ENCODE measurements at regions not wholly inside any gene's neighbourhood (a gene's known extent, or its start where the extent isn't known, plus 50 kb on each side); places are given as distances from the start of the nearest gene placed in this dataset.
A peak's percentile ranks its signal among the peaks of the same experiment; 100 is the strongest.
"Not testable (repeated sequence)": the region's sequence is repeated elsewhere in the genome, so short reads cannot be mapped to it uniquely, and the experiment has no call there.

DNA sequence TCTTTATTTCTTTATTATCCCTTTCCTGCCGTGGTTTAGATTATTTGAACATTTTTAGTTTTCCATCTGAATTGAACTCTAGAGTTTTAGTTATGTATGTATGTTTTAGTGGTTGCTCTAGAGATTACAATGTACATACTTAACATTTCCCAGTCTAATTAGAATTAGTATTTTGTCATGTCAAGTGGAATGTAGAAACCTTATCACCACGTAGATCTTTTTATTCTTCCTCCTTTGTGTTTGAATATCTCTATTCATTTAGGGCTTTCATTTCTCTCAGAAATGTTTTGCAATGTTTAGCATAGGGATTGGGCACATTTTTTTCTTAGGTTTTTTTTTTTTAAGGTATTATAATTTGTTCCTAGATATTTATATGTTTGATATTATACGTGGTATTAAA lies 73.1 kb upstream of the EZR start:
- Histone ChIP-seq H3K9ac (no peak overlapping the region), H3K79me2 (ENCODE audit: insufficient read depth) (no peaks in the 10 kb centered on the region), H3K27me3 (ENCODE audit: insufficient read depth) (no peaks in the 10 kb centered on the region), H3K36me3 (replicated peaks in 1 of 2; ENCODE audit: control insufficient read depth in 1 of 2, insufficient read depth in 2 of 2, low read length in 1 of 2) (no peaks in the 10 kb centered on the region), H4K20me1 (ENCODE audit: insufficient read depth) (no peaks in the 10 kb centered on the region), H3K4me3 (ENCODE audit: low read depth in 2 of 2, low read length in 1 of 2) (no peak overlapping the region), H3F3A (replicated peaks; ENCODE audit: insufficient read depth) (no peaks in the 10 kb centered on the region), H3K27ac (ENCODE audit: low read depth in 2 of 2, low read length in 1 of 2) (no peak overlapping the region), H2AFZ (ENCODE audit: low read depth) (no peak overlapping the region; the same call in 1 of the 2 replicates), H3K9me3 (no peaks in the 10 kb centered on the region), H3K4me1 (ENCODE audit: control insufficient read depth in 1 of 2, insufficient read depth in 2 of 2, low read depth in 1 of 2, low read length in 1 of 2) (no peaks in the 10 kb centered on the region), H3K4me2 (no peak overlapping the region), H3K9me2 (no peaks in the 10 kb centered on the region)
- DNase-seq = no peak
- ChIA-PET CTCF (no interaction called here), POLR2A (no interaction called here)
- no peak for TF ChIP-seq EP300 (IDR thresholded peaks at IDR 0.05; ENCODE audit: borderline replicate concordance in 1 of 2, low read depth in 1 of 2, low read length in 1 of 2)
- no peak for TF ChIP-seq MEF2A (IDR thresholded peaks at IDR 0.05; ENCODE audit: borderline replicate concordance, low read depth)
- no peak for TF ChIP-seq NRF1 (IDR thresholded peaks at IDR 0.05; ENCODE audit: low read depth, low read length)
- WGBS (ENCODE audit: low lambda C conversion rate) = 76% methylated on average over 3 of the region's 3 CpGs

DNA sequence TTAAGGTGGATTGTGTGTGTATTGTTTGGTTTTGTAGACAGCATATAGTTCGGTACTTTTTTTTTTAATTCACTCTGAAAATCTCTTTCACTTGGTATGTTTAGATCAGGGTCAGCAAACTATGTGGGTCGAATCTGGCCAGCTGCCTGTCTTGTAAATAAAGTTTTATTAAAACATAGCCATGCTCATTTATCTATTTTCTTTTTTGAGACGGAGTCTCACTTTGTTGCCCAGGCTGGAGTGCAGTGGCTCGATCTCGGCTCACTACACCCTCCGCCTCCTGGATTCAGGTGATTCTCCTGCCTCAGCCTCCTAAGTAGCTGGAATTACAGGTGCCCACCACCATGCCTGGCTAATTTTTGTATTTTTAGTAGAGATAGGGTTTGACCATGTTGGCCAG lies 72.4 kb upstream of the EZR start:
- H3K27ac ChIP-seq (ENCODE audit: low read depth in 2 of 2, low read length in 1 of 2); H3F3A ChIP-seq (replicated peaks; ENCODE audit: insufficient read depth); H3K36me3 ChIP-seq (replicated peaks in 1 of 2; ENCODE audit: control insufficient read depth in 1 of 2, insufficient read depth in 2 of 2, low read length in 1 of 2); H3K9ac ChIP-seq; DNase-seq; H3K9me2 ChIP-seq; H3K9me3 ChIP-seq; H3K4me2 ChIP-seq; H3K79me2 ChIP-seq (ENCODE audit: insufficient read depth); H3K27me3 ChIP-seq (ENCODE audit: insufficient read depth); POLR2A ChIA-PET; H4K20me1 ChIP-seq (ENCODE audit: insufficient read depth); H3K4me3 ChIP-seq (ENCODE audit: low read depth in 2 of 2, low read length in 1 of 2); H3K4me1 ChIP-seq (ENCODE audit: control insufficient read depth in 1 of 2, insufficient read depth in 2 of 2, low read depth in 1 of 2, low read length in 1 of 2): not testable (repeated sequence)
- CTCF ChIA-PET = interaction anchor here (1.4 kb wide), 1 partner anchor 17 kb away, joined by 3 read pairs; no protein-coding TSS in a partner anchor
- WGBS (ENCODE audit: low lambda C conversion rate) = 94% methylated on average over 6 of the region's 6 CpGs
- 0 out of 2 replicates have a peak overlapping the region, but pooled peaks have one; percentile 24 for H2AFZ ChIP-seq (ENCODE audit: low read depth)

DNA sequence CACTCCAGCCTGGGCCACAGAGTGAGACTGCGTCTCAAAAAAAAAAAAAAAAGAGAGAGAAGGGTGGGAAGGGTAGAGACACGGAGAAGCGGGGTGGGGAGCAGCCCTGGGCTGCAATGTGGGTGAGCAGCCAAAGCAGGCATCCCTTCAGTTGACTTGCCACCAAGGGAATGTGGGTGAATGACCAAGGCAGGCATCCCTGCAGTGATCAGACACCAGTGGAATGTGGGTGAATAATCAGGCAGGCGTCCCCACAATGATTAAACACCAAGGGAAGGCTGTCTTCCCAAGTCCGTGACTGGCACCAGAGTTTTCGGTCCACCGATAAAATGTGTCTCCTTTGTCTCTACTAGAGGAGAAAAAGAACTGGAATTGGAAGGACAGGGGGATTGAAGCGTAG lies 69.0 kb upstream of the EZR start:
- CTCF ChIA-PET; H3K4me2 ChIP-seq; H3K27me3 ChIP-seq (ENCODE audit: insufficient read depth); H3K4me1 ChIP-seq (ENCODE audit: control insufficient read depth in 1 of 2, insufficient read depth in 2 of 2, low read depth in 1 of 2, low read length in 1 of 2); H3K4me3 ChIP-seq (ENCODE audit: low read depth in 2 of 2, low read length in 1 of 2); H3K9me3 ChIP-seq; H3F3A ChIP-seq (replicated peaks; ENCODE audit: insufficient read depth); H3K79me2 ChIP-seq (ENCODE audit: insufficient read depth); H3K9ac ChIP-seq; H3K9me2 ChIP-seq; H3K27ac ChIP-seq (ENCODE audit: low read depth in 2 of 2, low read length in 1 of 2); H4K20me1 ChIP-seq (ENCODE audit: insufficient read depth); DNase-seq; POLR2A ChIA-PET; H3K36me3 ChIP-seq (replicated peaks in 1 of 2; ENCODE audit: control insufficient read depth in 1 of 2, insufficient read depth in 2 of 2, low read length in 1 of 2); H2AFZ ChIP-seq (ENCODE audit: low read depth): not testable (repeated sequence)
- WGBS (ENCODE audit: low lambda C conversion rate) = 78% methylated on average over 8 of the region's 8 CpGs

DNA sequence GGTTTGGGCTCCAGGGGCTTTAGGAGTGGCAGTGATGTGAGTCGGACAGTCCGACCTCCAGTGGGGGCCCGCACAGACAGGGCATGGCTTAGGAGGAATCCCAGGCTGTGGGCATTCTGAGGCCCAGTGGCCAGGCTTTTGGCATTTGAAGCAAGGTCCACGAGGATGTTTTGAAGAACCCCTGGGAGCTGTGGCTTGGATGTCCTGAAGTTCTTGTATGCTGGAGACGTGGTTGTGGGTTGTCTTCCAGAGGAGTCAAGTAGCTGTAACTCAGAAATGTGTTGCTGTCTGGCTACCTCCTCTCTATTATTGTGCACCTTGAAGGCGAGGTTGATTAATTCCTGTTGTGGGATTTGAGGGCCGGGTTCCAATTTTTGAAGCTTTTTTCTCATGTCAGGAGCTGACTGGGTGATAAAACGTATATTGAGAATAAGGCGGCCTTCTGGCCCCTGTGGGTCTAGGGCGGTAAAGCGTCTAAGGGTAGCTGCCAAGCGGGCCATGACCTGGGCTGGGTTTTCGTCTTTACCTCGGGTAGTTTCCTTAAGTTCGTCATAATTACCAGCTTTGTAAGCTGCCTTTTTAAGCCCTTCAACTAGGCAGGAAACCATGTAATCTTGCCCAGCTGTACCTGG lies 67.3 kb upstream of the EZR start:
- H2AFZ ChIP-seq (ENCODE audit: low read depth); H3K36me3 ChIP-seq (replicated peaks in 1 of 2; ENCODE audit: control insufficient read depth in 1 of 2, insufficient read depth in 2 of 2, low read length in 1 of 2); H3F3A ChIP-seq (replicated peaks; ENCODE audit: insufficient read depth); H3K4me3 ChIP-seq (ENCODE audit: low read depth in 2 of 2, low read length in 1 of 2); H3K4me1 ChIP-seq (ENCODE audit: control insufficient read depth in 1 of 2, insufficient read depth in 2 of 2, low read depth in 1 of 2, low read length in 1 of 2); H3K79me2 ChIP-seq (ENCODE audit: insufficient read depth); H3K27ac ChIP-seq (ENCODE audit: low read depth in 2 of 2, low read length in 1 of 2); H3K27me3 ChIP-seq (ENCODE audit: insufficient read depth); H4K20me1 ChIP-seq (ENCODE audit: insufficient read depth); H3K9me2 ChIP-seq; POLR2A ChIA-PET; CTCF ChIA-PET; H3K9me3 ChIP-seq; DNase-seq; H3K9ac ChIP-seq; H3K4me2 ChIP-seq: not testable (repeated sequence)
- WGBS (ENCODE audit: low lambda C conversion rate) = 83% methylated on average over 12 of the region's 15 CpGs
